ENCODE measurements at regions not wholly inside any gene's neighbourhood (a gene's known extent, or its start where the extent isn't known, plus 50 kb on each side); places are given as distances from the start of the nearest gene placed in this dataset.

GRCh38 chr16:52851211-52851740 lies 201.4 kb downstream of the CHD9NB start:
- TF ChIP-seq ZNF770 (CRISPR knock-in tag; IDR thresholded peaks at IDR 0.05) (no peak), U2AF2 (IDR thresholded peaks at IDR 0.05; ENCODE audit: low read depth, low read length) (no peak), SRSF4 (IDR thresholded peaks at IDR 0.05; ENCODE audit: low read depth, low read length, poor library complexity, severe bottlenecking) (no peak), YY1 (IDR thresholded peaks at IDR 0.05; ENCODE audit: insufficient read depth, insufficient replicate concordance, low read depth, low read length) (no peak), CTCF (CRISPR knock-in tag; IDR thresholded peaks at IDR 0.05) (no peak), MYC (CRISPR knock-in tag; IDR thresholded peaks at IDR 0.05; ENCODE audit: borderline replicate concordance) (no peak), PHF8 (CRISPR knock-in tag; IDR thresholded peaks at IDR 0.05) (no peak), KDM1A (CRISPR knock-in tag; IDR thresholded peaks at IDR 0.05) (no peak), SAFB2 (CRISPR knock-in tag; IDR thresholded peaks at IDR 0.05; ENCODE audit: borderline replicate concordance, low read depth) (no peak), POLR2A (IDR thresholded peaks at IDR 0.05; ENCODE audit: insufficient read depth in 1 of 2, low read depth in 2 of 2, low read length in 2 of 2) (no peak), MXI1 (IDR thresholded peaks at IDR 0.05; ENCODE audit: borderline replicate concordance, low read depth, low read length) (no peak), FOXJ3 (CRISPR knock-in tag; IDR thresholded peaks at IDR 0.05; ENCODE audit: borderline replicate concordance) (no peak)
